ENCODE measurements at regions not wholly inside any gene's neighbourhood (a gene's known extent, or its start where the extent isn't known, plus 50 kb on each side); places are given as distances from the start of the nearest gene placed in this dataset.

DNA sequence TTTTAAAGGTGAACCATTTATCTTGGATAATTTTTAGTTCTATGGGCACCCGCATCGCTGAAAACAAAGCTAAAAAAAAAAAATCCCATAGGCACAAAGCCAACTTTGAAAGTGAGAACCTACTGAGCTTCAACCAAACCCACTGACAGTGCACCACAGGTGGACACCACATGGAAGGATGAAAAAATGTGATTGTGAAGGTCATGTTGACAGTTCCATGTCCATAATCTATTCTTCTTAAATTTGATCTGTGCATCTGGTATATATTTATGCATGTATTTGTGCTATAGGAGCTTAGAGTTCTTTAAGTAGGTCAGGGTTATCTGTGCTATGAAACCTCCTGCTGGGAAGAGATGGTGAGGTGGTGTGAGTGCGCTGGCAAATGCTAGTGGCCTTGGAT lies 374.3 kb downstream of the SPRY1 start:
- TF ChIP-seq GATA2 (IDR thresholded peaks at IDR 0.05; ENCODE audit: low read depth, low read length) (no peak), GATA3 (IDR thresholded peaks at IDR 0.05; ENCODE audit: low read depth, low read length) (no peak)

Data from SH-SY5Y (cell line).